Spleen (tissue), 11 donors: ENCODE measurements at regions not wholly inside any gene's neighbourhood (a gene's known extent, or its start where the extent isn't known, plus 50 kb on each side); places are given as distances from the start of the nearest gene placed in this dataset.

Experiments
- DNase-seq: peaks from one replicate; pipeline ENCODE4 v3.0.0-alpha.2; 2020
- H3K27ac ChIP-seq, 8 donors: fragments of 200-600 bp; sonication (generic) in 7 of 8; 1 replicate in 4 of 8; 2 replicates in 4 of 8; pipeline versions ENCODE4 v1.5.0 to v1.8.0; 2016 to 2021; ENCODE audit warnings: inconsistent platforms in 4 of 8, mild to moderate bottlenecking in 4 of 8, moderate library complexity in 1 of 8
- H3K27me3 ChIP-seq, 7 donors: fragments of 200-600 bp; sonication (generic) in 6 of 7; replicated peaks in 1 of 7; 1 replicate in 4 of 7; 2 replicates in 3 of 7; pipeline versions ENCODE4 v1.5.0 to v1.8.0; 2016 to 2021; ENCODE audit warnings: inconsistent platforms in 3 of 7, mild to moderate bottlenecking in 1 of 7
- H3K36me3 ChIP-seq, 6 donors: fragments of 200-600 bp; sonication (generic) in 5 of 6; 1 replicate in 4 of 6; 2 replicates in 2 of 6; pipeline versions ENCODE4 v1.5.0 to v1.8.0; 2016 to 2021; ENCODE audit warnings: inconsistent platforms in 2 of 6
- H3K4me1 ChIP-seq, 6 donors: fragments of 200-600 bp; sonication (generic) in 5 of 6; 1 replicate in 3 of 6; 2 replicates in 3 of 6; pipeline versions ENCODE4 v1.5.0 to v1.8.0; 2016 to 2021; ENCODE audit warnings: inconsistent platforms in 3 of 6
- H3K4me3 ChIP-seq, 8 donors: fragments of 200-600 bp; sonication (generic) in 7 of 8; 1 replicate in 4 of 8; 2 replicates in 4 of 8; pipeline versions ENCODE4 v1.5.0 to v1.8.0; 2016 to 2021; ENCODE audit warnings: inconsistent platforms in 4 of 8, mild to moderate bottlenecking in 4 of 8, moderate library complexity in 2 of 8
- H3K9me3 ChIP-seq, 8 donors: fragments of 200-600 bp; sonication (generic) in 7 of 8; 1 replicate in 4 of 8; 2 replicates in 4 of 8; pipeline versions ENCODE4 v1.5.0 to v1.8.0; 2016 to 2021; ENCODE audit warnings: inconsistent platforms in 4 of 8
- POLR2A ChIP-seq, 3 donors: fragments of 450-650 bp; IDR thresholded peaks; one replicate each; pipeline ENCODE4 v1.5.1; 2017; ENCODE audit warnings: antibody characterized with exemption in 3 of 3, mild to moderate bottlenecking in 1 of 3
- POLR2AphosphoS5 ChIP-seq, 3 donors: sonication (generic); formaldehyde crosslinking; IDR thresholded peaks; one replicate each; pipeline ENCODE4 v1.5.1; 2017; ENCODE audit warnings: antibody characterized with exemption in 3 of 3
- WGBS, 5 donors: extraction: QIAGEN DNeasy Blood & Tissue Kit in 3 of 5; methylation state at CpG; one replicate each; pipeline versions ENCODE4 v1.1.5 to v1.1.7; 2013 to 2018; 5-methylcytosine and 5-hydroxymethylcytosine counted together
- intact Hi-C: fragments of 100-400 bp; cut with DNase I; formaldehyde crosslinking; loops from one replicate; pipeline ENCODE4 v1.15.0; 2023; ENCODE audit warnings: low total_unique reads
- TF ChIP-seq, protein P1 (sequence below), 11 experiments: fragments of 200-600 bp in 7 of 11; fragments of 450-650 bp in 4 of 11; sonication (generic) in 4 of 11; IDR thresholded peaks in 8 of 11; conservative IDR thresholded peaks in 3 of 11; 1 replicate in 7 of 11; 2 replicates in 4 of 11; pipeline versions ENCODE4 v1.4.0 to v1.8.0; 2016 to 2021; ENCODE audit warnings: antibody characterized with exemption in 11 of 11, inconsistent platforms in 4 of 11, mild to moderate bottlenecking in 1 of 11
- donor health status: healthy with polysubstance abuse.
- donor health status: DM: no; HTN: no; CAD: no; lungs with moderate emphysema.
- donor health status: DM: no; HTN: no; CAD: no.
- donor health status: Bipolar disorder and iron deficiency.
- donor health status: healthy.
- donor health status: DM: no; HTN: no; CAD: no.
- donor health status: DM: yes; HTN: yes; CAD: no.

DNA sequence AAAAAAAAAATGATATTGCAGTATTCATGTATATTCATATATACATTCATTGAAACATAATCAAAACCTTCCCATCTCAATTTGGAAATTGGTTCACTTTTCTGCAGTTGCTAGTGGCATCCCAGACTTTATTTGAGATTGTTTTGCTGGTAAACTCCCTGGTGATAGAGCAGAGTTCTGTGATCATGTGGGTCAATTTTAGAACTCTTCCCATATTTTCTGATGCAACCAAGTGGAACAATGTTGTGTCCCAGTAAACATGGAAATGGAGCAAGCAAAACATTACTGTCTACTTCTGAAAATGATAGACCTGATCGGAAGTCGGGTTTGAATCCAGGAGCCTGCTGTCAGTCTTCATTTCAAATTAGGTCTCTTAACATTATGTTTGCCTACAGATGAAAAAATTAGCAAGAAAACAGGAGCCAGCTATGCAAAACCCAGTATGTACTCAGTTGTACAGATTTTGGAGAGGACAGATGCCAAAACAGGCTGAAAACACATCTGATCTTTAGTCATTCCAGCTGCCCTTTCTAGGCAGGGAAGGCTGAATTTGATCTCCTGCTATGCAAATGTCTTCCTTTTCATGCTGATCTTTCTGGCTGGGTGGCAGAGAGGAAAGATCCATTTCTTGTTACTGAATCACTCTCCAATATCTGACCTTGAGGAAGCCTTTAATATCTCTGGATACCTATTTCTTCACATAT, 786.6 kb upstream of the SOX9 start:
- 85 to 94% (median 88%) methylated on average over 2 of the region's 2 CpGs for WGBS, 5 donors

DNA sequence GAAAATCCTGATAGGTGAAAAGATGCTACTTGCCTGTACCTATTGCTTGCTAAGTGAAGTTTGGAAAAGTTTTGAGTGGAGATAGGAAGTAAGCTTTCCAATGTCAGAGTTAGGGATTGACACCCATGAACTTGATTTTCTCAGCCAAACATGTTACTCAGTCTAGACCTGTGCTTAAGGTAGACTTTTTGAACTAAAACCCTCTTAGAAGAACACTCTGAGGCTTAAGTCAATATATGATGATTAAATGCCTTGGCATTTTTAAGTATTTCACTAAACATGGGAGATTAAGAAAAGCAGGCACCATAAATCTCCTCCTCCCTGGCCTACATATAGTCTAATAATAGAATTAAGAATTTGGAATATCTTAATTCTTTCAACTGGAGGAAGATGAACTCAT, 785.6 kb upstream of the SOX9 start:
- H3K9me3 ChIP-seq, result no peaks in the 10 kb centered on the region
- no peaks in the 10 kb centered on the region for H3K27me3 ChIP-seq
- no peaks in the 10 kb centered on the region for H3K4me1 ChIP-seq
- no peak overlapping the region for H3K27ac ChIP-seq
- no peak overlapping the region for H3K4me3 ChIP-seq
- DNase-seq, result no peak
- H3K36me3 ChIP-seq, result no peaks in the 10 kb centered on the region
- intact Hi-C loops, result no loop called here
- TF ChIP-seq POLR2A (IDR thresholded peaks at IDR 0.05) (no peak), POLR2AphosphoS5 (IDR thresholded peaks at IDR 0.05) (no peak)
- TF ChIP-seq, protein P1, sequence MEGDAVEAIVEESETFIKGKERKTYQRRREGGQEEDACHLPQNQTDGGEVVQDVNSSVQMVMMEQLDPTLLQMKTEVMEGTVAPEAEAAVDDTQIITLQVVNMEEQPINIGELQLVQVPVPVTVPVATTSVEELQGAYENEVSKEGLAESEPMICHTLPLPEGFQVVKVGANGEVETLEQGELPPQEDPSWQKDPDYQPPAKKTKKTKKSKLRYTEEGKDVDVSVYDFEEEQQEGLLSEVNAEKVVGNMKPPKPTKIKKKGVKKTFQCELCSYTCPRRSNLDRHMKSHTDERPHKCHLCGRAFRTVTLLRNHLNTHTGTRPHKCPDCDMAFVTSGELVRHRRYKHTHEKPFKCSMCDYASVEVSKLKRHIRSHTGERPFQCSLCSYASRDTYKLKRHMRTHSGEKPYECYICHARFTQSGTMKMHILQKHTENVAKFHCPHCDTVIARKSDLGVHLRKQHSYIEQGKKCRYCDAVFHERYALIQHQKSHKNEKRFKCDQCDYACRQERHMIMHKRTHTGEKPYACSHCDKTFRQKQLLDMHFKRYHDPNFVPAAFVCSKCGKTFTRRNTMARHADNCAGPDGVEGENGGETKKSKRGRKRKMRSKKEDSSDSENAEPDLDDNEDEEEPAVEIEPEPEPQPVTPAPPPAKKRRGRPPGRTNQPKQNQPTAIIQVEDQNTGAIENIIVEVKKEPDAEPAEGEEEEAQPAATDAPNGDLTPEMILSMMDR (IDR thresholded peaks at IDR 0.05 in 8 of 11, conservative IDR thresholded peaks at IDR 0.05 in 3 of 11), result no peak

More for the DNA sequence above, 786.6 kb upstream of the SOX9 start:
- Histone ChIP-seq H3K36me3 (no peaks in the 10 kb centered on the region), H3K27me3 (no peaks in the 10 kb centered on the region), H3K9me3 (no peaks in the 10 kb centered on the region), H3K4me3 (no peak overlapping the region), H3K4me1 (no peaks in the 10 kb centered on the region), H3K27ac (no peak overlapping the region)
- intact Hi-C loops, result no loop called here
- DNase-seq, result no peak
- no peak for TF ChIP-seq POLR2A (IDR thresholded peaks at IDR 0.05)
- TF ChIP-seq POLR2AphosphoS5 (IDR thresholded peaks at IDR 0.05), result no peak
- TF ChIP-seq, protein P1 (IDR thresholded peaks at IDR 0.05 in 8 of 11, conservative IDR thresholded peaks at IDR 0.05 in 3 of 11), result no peak

DNA sequence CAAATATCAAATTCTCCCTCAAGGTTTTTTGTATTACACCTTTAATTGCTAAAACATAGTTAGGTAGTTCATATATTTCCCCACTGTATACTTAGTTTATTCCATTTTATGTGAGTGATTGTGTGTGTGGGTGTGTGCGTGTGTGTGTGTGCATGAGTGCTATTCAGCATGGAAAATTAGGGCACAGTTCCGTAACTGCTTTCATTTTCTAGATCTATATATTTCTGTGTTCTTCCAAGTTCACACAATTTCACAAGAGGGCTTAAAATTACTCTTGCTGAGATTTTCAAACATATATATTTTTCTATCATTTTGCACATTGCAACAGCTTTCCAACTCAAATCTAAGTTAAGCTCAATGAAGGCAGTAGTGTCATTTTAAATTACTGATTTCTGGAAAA, 782.9 kb upstream of the SOX9 start:
- H3K27ac ChIP-seq, result no peak overlapping the region
- H3K4me3 ChIP-seq, result no peak overlapping the region
- H3K36me3 ChIP-seq, result no peaks in the 10 kb centered on the region
- DNase-seq, result no peak
- H3K27me3 ChIP-seq, result no peaks in the 10 kb centered on the region
- peaks cover 0 to 13% (median 0%) of the 10 kb centered on the region in 8 donors for H3K9me3 ChIP-seq
- H3K4me1 ChIP-seq, result no peaks in the 10 kb centered on the region
- intact Hi-C loops, result no loop called here
- WGBS, 5 donors, result 71 to 86% (median 82%) methylated on average over 2 of the region's 2 CpGs
- TF ChIP-seq POLR2A (IDR thresholded peaks at IDR 0.05) (no peak), POLR2AphosphoS5 (IDR thresholded peaks at IDR 0.05) (no peak)
- TF ChIP-seq, protein P1 (IDR thresholded peaks at IDR 0.05 in 8 of 11, conservative IDR thresholded peaks at IDR 0.05 in 3 of 11), result no peak

DNA sequence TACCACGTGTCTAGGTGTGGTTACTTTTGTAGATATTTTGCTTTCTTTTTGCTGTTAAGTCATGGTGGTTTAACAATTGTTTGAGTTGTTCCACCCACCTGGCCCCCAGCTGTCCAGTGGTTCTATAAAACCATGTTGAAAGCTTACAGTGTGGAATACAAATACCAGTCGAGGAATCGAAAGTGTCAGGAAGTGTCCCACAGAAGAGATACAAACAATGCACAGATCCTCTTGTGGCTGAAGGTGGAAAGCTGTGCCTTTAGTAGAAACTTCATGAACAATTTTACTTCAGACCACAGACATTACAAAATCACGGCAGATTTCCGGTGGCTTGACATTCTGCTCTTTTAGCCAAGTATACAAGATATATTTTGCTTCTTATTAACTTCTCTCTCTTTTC, 782.4 kb upstream of the SOX9 start:
- WGBS, 5 donors, result 61 to 72% (median 63%) methylated on average over 5 of the region's 5 CpGs
- no peak overlapping the region for H3K27ac ChIP-seq
- no peaks in the 10 kb centered on the region for H3K36me3 ChIP-seq
- DNase-seq, result no peak
- no peak overlapping the region for H3K4me3 ChIP-seq
- no peaks in the 10 kb centered on the region for H3K4me1 ChIP-seq
- no peak for TF ChIP-seq POLR2AphosphoS5 (IDR thresholded peaks at IDR 0.05)
- no peak for TF ChIP-seq POLR2A (IDR thresholded peaks at IDR 0.05)
- TF ChIP-seq, protein P1 (IDR thresholded peaks at IDR 0.05 in 8 of 11, conservative IDR thresholded peaks at IDR 0.05 in 3 of 11), result no peak
- intact Hi-C loops, result no loop called here
- H3K9me3 ChIP-seq, result peaks cover 0 to 13% (median 0%) of the 10 kb centered on the region in 8 donors
- no peaks in the 10 kb centered on the region for H3K27me3 ChIP-seq
